Fibroblast of skin of left quadriceps (primary cell): ENCODE measurements at regions not wholly inside any gene's neighbourhood (a gene's known extent, or its start where the extent isn't known, plus 50 kb on each side); places are given as distances from the start of the nearest gene placed in this dataset.
"Not testable (repeated sequence)": the region's sequence is repeated elsewhere in the genome, so short reads cannot be mapped to it uniquely, and the experiment has no call there.

Experiments
- DNase-seq, 2 experiments: peaks; one replicate each; pipeline ENCODE4 v3.0.0-alpha.2; 2013; ENCODE audit warnings: low read depth in 2 of 2

GRCh38 chr10:52956461-52956860 is 183.9 kb upstream of the MBL2 start:
- DNase-seq, result peak in 1 of 2 experiments; percentile 7

DNA sequence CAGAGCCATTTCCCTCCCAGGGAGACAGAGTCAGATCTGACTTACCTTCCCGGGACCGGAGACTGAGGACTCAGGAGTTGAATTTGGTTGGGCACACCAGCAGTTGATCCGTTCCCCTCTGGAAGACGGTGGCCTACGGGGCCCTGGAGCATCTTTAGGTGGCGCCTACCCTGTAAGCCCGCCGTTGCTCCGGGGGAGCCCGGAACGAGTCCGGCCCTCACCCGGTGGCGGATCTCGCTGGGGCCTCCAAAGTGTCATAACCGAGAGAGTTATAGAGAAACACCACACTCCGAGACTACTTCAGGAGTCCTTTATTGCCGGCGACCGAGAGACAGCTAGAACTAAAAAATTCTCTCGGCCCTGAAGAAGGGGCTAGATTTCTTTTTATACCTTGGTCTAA is 182.8 kb upstream of the MBL2 start:
- DNase-seq, result no peak

DNA sequence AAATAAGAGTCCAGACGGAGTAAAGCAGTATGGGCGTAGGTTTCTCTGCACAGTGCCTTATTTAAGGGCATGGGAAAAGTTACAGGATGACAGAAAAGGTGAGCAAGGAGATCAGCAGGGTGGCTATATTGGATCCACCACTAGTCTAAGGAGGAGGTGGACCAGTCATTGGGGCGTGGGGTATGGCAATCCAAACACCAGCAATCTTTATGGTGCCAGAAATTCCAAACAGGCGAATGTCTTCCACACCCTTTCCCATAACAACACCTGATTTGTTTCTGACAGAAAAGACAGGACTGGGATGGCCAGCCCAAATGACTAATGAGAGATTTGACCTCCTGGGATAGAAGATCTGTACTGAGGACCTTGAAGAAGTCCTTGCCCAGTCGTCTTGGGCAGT is 181.8 kb upstream of the MBL2 start:
- no peak for DNase-seq

DNA sequence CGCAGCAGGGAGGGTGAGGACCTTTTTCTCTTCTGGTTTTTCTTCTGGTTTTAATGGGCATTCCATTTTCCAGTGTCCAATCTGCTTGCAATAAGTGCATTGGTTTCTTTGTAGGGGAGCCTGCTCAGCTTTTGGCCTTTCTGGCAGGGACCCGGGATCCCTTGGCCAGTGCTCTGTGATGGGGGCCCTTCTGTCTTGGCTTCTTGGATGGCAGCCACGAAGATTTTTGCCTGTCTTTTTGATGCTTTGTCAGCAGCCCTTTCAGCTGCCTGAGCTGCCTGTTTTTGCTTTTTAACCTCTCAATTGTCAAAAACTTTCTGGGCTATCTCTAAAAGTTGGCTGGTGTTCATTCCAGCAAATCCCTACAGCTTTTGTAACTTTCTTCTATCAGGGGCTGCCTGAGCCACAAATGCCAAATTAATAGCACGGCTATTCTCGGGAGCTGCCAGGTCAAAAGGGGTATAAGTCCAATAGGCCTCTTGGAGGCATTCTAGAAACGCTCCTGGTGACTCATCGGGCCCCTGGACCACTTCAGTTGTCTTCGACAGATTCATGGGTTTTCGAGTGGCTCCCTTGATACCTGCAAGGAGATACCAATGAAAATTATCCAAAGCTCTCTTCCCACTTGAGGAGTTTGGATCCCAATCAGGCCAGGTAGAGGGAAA is 179.9 kb upstream of the MBL2 start:
- no peak for DNase-seq

DNA sequence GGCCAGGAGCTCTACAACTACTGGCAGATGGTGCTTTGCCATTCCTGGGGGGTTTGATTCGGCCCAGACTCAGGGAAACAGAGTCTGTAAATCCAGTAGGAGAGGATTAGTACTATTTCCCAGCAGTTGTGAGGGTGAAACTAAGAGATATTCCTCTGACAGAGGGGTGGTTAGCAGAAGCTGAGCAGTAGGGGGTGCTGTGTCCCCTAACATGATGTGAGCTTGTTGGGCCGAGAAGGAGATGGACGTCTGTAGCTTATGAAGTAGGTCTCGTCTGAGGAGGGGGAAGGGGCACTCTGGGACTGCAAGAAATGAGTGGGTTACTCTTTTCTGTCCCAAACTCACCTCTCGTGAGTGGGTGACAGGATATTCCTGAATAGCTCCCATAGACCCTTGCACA is 179.2 kb upstream of the MBL2 start:
- peak in 1 of 2 experiments; percentile 15 for DNase-seq

- no peak for DNase-seq
Observed at GRCh38 chr10:52950578-52950977, 178.0 kb upstream of the MBL2 start.

DNA sequence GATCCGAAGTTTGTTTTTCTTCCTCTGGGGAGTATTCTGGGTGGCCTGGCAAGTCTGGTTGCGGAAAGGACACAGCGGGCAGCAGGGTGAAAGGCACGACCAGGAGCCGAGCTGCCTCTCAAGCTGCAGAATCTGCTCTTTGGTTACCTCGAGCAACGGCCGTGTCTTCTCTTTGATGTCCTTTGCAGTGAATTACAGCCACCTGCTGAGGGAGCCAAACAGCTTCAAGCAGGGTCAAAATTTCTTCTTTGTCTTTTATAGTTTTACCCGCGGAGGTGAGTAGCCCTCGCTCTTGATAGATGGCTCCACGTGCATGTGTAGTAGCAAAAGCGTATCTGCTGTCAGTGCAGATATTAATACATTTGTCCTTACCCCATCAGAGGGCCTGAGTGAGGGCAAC is 177.3 kb upstream of the MBL2 start:
- no peak for DNase-seq

DNA sequence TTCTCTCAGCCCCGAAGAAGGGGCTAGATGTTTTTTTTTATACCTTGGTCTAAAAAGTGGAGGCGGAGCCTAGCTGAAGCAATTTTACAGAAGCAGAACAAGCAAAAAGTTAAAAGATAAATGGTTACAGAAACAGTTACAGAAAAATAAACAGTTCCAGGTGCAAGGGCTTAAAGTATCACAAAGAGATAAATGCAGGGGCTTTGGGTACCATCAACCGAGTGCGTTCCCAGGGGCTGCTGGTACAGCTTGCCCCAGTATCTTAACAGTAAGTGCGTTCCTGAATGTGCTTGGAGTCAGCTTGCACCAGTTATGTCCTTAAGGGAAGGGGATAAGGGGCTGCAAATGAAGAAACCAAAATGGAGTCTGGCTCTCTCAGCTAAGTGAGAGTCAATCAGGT is 173.9 kb upstream of the MBL2 start:
- DNase-seq, result no peak

GRCh38 chr10:52945521-52945920 is 172.9 kb upstream of the MBL2 start:
- not testable (repeated sequence) for DNase-seq

DNA sequence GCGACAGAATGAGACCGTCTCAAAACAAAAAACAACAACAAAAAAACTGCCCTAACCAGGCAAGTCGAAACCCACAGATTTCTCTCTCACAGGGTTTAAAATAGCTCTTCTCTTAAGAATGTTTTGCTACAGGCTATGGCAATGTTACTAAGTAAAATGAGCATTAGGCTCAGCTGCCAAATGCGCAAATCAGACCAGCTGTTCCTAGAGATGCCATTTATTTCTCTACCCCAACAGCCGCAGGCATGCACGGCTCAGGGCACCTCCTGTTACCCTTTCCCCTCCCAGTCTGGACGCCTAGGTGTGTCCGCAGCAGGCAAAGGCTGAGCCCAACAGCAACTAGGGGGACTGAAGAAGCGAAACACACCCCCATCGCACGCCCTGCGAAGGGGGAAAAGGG is 168.3 kb upstream of the MBL2 start:
- DNase-seq, result no peak

DNA sequence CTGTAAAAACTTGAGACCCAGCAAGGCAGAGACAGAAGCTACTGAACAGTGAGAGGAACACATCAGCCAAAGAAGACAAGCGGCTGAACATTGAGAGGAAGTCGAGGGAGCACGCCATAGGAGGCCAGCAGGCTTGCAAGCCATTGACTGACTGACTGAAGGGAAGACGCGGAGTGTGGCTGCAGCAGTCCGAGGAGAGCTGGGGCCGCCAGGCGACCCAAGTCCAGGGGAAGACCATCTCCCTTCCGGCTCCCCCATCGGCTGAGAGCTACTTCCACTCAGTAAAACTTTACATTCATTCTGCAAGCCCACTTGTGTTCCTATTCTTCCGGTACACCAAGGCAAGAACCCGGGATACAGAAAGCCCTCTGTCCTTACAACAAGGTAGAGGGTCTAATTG is 167.3 kb upstream of the MBL2 start:
- no peak for DNase-seq

GRCh38 chr10:52933748-52934147 is 161.2 kb upstream of the MBL2 start:
- DNase-seq, result no peak

- no peak for DNase-seq
Observed at GRCh38 chr10:52927678-52928077, 155.1 kb upstream of the MBL2 start.

GRCh38 chr10:52923520-52923919 is 150.9 kb upstream of the MBL2 start:
- DNase-seq, result no peak

GRCh38 chr10:52918714-52919305 is 146.2 kb upstream of the MBL2 start:
- no peak for DNase-seq

GRCh38 chr10:52915391-52915790 is 142.8 kb upstream of the MBL2 start:
- DNase-seq, result no peak

DNA sequence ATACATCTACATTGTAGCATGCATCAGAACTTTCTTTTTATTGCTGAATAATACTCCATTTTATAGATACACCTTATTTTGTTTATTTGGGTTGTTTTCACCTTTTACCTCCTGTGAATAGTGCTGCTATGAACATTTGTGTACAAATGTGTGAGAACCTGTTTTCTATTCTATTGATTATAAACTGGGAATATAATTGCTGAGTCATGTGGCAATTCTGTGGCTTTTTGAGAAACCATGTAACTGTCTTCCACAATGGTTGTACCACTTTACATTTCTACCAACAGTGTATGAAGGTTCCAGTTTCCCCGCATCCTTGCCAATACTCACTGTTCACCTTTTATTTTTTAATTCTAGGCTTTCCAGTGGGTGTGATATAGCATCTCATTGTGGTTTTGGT is 138.6 kb upstream of the MBL2 start:
- no peak for DNase-seq

- no peak for DNase-seq
Observed at GRCh38 chr10:52908478-52908877, 135.9 kb upstream of the MBL2 start.

DNA sequence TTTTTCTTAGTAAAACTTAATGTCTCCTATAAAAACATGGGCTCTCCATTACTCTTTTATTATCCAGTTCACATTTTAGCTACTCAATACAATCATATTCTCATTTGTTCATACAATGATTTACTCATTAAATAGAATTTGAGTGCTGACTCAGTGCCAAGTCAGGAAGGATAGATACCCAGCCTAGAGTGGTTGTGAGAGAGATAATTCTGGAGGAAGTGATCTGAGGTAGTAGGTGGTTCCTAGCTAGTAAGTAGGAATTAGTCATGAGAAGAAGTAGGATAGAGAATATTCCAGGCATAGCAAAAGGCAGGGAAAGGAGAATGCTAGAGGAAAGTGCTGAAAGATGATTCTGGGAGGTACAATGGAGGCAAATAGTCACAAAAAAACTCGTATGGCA is 133.5 kb upstream of the MBL2 start:
- DNase-seq, result no peak

DNA sequence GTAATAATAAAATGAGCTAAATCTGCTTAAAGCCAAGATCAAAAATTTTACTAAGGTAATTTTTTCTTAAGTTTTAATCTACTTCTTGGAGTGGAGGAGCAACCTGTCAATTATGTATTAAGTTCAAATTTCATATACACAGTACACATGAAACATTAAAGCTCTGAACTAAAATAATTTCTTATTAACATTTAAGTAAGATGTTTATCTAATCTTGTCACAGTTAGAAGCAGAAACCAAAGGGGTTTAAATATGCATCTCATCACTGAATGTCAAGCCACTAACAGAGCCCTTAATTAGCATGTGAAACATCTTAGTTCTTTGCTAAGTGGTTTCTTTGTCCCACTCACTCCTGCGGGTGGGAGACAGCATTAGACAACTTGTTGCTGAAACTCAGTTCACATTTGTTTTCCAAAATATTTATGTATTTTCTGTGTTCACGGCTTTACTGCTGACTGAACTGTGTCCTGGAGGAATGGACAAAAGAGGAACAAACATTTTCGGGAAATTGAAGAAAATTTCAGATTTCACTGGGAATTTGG is 130.9 kb upstream of the MBL2 start:
- no peak for DNase-seq

- no peak for DNase-seq
Observed at GRCh38 chr10:52900593-52900992, 128.0 kb upstream of the MBL2 start.

DNA sequence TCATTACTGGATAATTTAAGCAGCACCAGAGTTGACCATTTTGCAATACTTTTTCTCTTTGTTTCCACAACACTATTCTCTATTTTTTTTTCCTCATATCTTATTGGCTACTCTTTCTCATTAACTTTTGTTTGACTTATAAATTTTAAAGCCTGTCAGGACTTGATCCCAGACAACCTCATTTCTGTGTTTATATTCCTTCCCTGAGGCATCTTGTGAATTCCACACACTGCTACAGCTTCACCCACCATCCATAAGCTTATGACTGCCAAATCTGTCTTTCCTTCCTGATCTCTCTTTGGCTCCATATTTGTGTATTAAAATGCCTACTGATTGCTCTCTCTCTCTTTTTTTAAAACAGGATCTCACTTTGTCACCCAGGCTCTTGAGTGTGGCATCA is 124.6 kb upstream of the MBL2 start:
- DNase-seq, result no peak

- DNase-seq, result no peak
Observed at GRCh38 chr10:52895059-52895458, 122.5 kb upstream of the MBL2 start.

DNA sequence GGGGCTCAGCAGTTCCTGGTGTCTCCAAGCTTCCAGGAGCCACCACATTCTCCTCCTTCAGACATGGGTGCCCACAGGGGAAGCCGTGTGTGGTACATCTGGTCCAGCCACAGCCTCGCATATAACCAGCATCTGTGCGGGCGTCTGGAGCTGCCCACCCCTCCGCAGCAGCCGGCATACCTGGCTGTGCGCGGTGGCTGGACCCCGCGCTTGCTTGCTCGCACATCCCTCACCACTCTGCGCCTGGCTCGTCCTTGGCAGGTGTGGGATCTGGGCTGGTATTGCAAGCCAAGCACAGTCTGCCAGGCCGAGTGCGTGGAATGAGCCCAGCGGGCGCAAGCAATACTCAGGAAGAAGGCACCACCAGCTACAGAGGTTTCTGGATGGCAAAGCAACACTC is 117.7 kb upstream of the MBL2 start:
- no peak for DNase-seq
